ENCODE measurements at regions not wholly inside any gene's neighbourhood (a gene's known extent, or its start where the extent isn't known, plus 50 kb on each side); places are given as distances from the start of the nearest gene placed in this dataset.

DNA sequence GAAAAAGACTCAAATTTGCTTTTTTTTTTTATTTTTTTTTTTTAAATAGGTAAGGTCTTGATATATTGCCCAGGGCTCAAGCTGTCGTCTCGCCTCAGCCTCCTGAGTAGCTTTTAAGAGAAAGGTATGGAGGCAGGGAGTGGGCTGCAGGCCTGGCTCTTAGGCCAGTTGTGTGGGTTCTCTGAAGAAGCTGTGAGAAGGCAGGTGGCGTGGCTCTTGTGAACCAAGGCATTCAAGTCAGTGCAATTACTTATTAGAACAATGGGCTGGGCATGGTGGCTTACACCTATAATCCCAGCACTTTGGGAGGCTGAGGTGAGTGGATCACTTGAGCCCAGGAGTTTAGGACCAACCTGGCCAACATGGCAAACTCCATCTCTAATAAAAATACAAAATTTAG is 244.0 kb upstream of the SFRP2 start:
- TF ChIP-seq POLR2A (IDR thresholded peaks at IDR 0.05; ENCODE audit: extremely low read depth, insufficient read length) (no peak), MYC (IDR thresholded peaks at IDR 0.05; ENCODE audit: low read depth, low read length) (no peak)
- TF ChIP-seq, protein P1, sequence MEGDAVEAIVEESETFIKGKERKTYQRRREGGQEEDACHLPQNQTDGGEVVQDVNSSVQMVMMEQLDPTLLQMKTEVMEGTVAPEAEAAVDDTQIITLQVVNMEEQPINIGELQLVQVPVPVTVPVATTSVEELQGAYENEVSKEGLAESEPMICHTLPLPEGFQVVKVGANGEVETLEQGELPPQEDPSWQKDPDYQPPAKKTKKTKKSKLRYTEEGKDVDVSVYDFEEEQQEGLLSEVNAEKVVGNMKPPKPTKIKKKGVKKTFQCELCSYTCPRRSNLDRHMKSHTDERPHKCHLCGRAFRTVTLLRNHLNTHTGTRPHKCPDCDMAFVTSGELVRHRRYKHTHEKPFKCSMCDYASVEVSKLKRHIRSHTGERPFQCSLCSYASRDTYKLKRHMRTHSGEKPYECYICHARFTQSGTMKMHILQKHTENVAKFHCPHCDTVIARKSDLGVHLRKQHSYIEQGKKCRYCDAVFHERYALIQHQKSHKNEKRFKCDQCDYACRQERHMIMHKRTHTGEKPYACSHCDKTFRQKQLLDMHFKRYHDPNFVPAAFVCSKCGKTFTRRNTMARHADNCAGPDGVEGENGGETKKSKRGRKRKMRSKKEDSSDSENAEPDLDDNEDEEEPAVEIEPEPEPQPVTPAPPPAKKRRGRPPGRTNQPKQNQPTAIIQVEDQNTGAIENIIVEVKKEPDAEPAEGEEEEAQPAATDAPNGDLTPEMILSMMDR (IDR thresholded peaks at IDR 0.05; ENCODE audit: low read depth, low read length), result no peak
- TF ChIP-seq, protein P2, sequence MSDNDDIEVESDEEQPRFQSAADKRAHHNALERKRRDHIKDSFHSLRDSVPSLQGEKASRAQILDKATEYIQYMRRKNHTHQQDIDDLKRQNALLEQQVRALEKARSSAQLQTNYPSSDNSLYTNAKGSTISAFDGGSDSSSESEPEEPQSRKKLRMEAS (IDR thresholded peaks at IDR 0.05; ENCODE audit: low read depth, low read length), result no peak

All from NB4 (cell line).